ENCODE measurements at regions not wholly inside any gene's neighbourhood (a gene's known extent, or its start where the extent isn't known, plus 50 kb on each side); places are given as distances from the start of the nearest gene placed in this dataset.
A peak's percentile ranks its signal among the peaks of the same experiment; 100 is the strongest.

- TF ChIP-seq CREB1 (IDR thresholded peaks at IDR 0.05), result no peak
- TF ChIP-seq CREB1 (CRISPR knock-in tag; IDR thresholded peaks at IDR 0.05), result no peak
- no peak for TF ChIP-seq IFI16 (CRISPR knock-in tag; IDR thresholded peaks at IDR 0.05)
- TF ChIP-seq HEY1 (CRISPR knock-in tag; IDR thresholded peaks at IDR 0.05; ENCODE audit: borderline replicate concordance), result no peak
- TF ChIP-seq SOX6 (IDR thresholded peaks at IDR 0.05), result 0 out of 2 replicates have a peak, but pooled peaks have one; percentile 18
- no peak for TF ChIP-seq SMAD3 (CRISPR knock-in tag; conservative IDR thresholded peaks at IDR 0.05)
- no peak for TF ChIP-seq ZNF696 (CRISPR knock-in tag; conservative IDR thresholded peaks at IDR 0.05)
- TF ChIP-seq YBX1 (IDR thresholded peaks at IDR 0.05), result no peak
- no peak; the same call in 1 of the 2 replicates for TF ChIP-seq ATF3 (IDR thresholded peaks at IDR 0.05)
- TF ChIP-seq ATF3 (CRISPR knock-in tag; conservative IDR thresholded peaks at IDR 0.05), result no peak
- TF ChIP-seq ZNF217 (CRISPR knock-in tag; IDR thresholded peaks at IDR 0.05), result no peak
- TF ChIP-seq, protein P1, sequence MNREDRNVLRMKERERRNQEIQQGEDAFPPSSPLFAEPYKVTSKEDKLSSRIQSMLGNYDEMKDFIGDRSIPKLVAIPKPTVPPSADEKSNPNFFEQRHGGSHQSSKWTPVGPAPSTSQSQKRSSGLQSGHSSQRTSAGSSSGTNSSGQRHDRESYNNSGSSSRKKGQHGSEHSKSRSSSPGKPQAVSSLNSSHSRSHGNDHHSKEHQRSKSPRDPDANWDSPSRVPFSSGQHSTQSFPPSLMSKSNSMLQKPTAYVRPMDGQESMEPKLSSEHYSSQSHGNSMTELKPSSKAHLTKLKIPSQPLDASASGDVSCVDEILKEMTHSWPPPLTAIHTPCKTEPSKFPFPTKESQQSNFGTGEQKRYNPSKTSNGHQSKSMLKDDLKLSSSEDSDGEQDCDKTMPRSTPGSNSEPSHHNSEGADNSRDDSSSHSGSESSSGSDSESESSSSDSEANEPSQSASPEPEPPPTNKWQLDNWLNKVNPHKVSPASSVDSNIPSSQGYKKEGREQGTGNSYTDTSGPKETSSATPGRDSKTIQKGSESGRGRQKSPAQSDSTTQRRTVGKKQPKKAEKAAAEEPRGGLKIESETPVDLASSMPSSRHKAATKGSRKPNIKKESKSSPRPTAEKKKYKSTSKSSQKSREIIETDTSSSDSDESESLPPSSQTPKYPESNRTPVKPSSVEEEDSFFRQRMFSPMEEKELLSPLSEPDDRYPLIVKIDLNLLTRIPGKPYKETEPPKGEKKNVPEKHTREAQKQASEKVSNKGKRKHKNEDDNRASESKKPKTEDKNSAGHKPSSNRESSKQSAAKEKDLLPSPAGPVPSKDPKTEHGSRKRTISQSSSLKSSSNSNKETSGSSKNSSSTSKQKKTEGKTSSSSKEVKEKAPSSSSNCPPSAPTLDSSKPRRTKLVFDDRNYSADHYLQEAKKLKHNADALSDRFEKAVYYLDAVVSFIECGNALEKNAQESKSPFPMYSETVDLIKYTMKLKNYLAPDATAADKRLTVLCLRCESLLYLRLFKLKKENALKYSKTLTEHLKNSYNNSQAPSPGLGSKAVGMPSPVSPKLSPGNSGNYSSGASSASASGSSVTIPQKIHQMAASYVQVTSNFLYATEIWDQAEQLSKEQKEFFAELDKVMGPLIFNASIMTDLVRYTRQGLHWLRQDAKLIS (CRISPR knock-in tag; IDR thresholded peaks at IDR 0.05), result no peak
- TF ChIP-seq NBN (IDR thresholded peaks at IDR 0.05; ENCODE audit: low read depth), result no peak
- no peak for TF ChIP-seq ZBTB5 (IDR thresholded peaks at IDR 0.05)
- TF ChIP-seq SUPT5H (IDR thresholded peaks at IDR 0.05), result no peak
- no peak for TF ChIP-seq PHF20 (IDR thresholded peaks at IDR 0.05; ENCODE audit: partially characterized antibody)
- no peak for TF ChIP-seq FOXP1 (CRISPR knock-in tag; IDR thresholded peaks at IDR 0.05)
- TF ChIP-seq ZNF445 (CRISPR knock-in tag; IDR thresholded peaks at IDR 0.05; ENCODE audit: low read depth), result no peak
- TF ChIP-seq MTA3 (IDR thresholded peaks at IDR 0.05; ENCODE audit: borderline replicate concordance), result no peak
- no peak for TF ChIP-seq NR2C2 (CRISPR knock-in tag; IDR thresholded peaks at IDR 0.05)
- TF ChIP-seq NR2C2 (tag; IDR thresholded peaks at IDR 0.05), result no peak
- no peak for TF ChIP-seq ZNF224 (CRISPR knock-in tag; IDR thresholded peaks at IDR 0.05)
- peak; percentile 94 for TF ChIP-seq CTBP1 (IDR thresholded peaks at IDR 0.05; ENCODE audit: borderline replicate concordance)
- TF ChIP-seq ETV5 (CRISPR knock-in tag; IDR thresholded peaks at IDR 0.05; ENCODE audit: low read depth), result no peak
- peak; percentile 7 to 40; a peak in 1 of 4 replicates for TF ChIP-seq TRIM24 (IDR thresholded peaks at IDR 0.05)
Observed at GRCh38 chr15:91471468-91471867, 371.4 kb downstream of the SV2B start (continued).
